NCI-H146 treated with DMSO at 0.1 percent for 48 hours (cell line): ENCODE measurements at regions not wholly inside any gene's neighbourhood (a gene's known extent, or its start where the extent isn't known, plus 50 kb on each side); places are given as distances from the start of the nearest gene placed in this dataset.
"Not testable (repeated sequence)": the region's sequence is repeated elsewhere in the genome, so short reads cannot be mapped to it uniquely, and the experiment has no call there.

Source experiments
- DNase-seq: peaks from one replicate; lab custom pipeline; 2025; ENCODE audit not compliant: unreplicated experiment; lab: John Stamatoyannopoulos, UW

DNA sequence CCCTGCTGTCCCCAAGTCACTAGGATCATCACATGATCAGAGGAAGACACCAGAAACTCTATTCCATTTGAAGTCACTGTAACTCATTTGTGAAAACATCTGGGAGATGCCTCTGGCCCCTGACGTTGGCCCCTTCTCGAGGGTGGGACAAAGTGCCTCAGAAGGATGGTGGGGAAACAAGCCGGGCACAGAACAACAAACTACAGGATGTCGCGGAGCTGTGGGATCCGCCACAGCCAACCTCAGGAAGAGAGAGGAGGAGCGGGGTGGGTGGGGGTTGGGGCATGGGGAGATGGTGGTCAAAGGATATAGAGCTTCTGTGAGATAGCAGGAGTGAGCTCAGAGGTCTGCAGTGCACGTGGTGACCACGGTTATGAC, 265.6 kb upstream of the TCERG1L start:
- no peak for DNase-seq

DNA sequence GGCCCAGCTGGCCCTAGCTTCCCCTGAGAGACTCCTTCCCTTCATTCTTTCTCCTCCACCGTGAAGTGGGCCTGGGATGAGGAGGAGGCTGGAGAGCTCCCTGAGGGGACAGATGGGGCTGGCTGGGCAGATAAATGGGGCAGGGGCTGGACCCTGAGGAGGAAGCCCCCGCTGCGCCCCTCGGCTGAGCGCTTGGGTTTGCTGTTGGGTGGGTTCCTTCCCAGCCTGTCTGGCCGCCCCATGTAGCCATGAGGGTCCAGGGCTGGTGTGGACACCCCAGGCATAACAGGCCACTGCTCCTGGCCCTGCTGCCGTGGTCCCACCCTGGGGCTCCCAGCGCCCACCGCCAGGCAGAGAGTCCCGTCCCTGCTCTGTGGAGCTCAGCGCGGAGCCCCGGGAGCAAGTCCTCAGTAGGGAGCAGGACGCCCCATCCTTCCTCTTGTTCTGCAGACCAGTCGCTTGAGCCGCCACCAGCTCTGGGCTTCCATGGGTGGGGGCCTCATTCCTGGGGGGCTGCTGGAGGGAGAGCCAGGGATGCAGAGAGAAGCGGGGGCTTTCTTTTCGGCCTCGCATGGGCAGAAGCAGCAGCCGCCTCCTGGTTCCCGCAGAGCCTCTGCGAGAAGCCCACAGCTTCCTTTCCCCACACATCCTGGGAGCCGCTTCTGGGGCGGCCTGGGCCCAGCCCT, 266.4 kb upstream of the TCERG1L start:
- no peak for DNase-seq

DNA sequence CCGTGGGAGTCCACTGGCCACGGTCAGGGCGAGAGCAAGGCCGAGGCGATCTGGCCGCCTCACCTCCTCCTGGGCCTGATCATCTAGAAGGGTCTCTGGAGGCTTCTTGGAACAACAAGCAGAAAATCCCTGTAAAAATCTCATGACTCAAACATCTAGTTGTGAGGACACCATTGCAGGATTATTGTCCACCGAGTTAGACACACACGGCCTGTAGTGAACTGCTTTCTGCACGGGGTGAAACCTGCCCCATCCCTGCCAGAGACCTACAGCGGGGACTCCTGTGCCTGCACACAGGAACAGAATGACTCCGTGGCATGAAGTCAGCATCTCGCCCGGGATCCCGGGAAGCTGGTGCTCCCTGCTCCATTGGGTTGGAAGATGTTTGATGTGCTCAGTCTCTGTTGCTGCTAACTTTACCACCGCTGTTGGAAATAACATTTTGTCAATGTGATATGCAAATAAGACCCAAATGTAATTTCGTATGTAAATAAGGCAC, 267.0 kb upstream of the TCERG1L start:
- DNase-seq = no peak

DNA sequence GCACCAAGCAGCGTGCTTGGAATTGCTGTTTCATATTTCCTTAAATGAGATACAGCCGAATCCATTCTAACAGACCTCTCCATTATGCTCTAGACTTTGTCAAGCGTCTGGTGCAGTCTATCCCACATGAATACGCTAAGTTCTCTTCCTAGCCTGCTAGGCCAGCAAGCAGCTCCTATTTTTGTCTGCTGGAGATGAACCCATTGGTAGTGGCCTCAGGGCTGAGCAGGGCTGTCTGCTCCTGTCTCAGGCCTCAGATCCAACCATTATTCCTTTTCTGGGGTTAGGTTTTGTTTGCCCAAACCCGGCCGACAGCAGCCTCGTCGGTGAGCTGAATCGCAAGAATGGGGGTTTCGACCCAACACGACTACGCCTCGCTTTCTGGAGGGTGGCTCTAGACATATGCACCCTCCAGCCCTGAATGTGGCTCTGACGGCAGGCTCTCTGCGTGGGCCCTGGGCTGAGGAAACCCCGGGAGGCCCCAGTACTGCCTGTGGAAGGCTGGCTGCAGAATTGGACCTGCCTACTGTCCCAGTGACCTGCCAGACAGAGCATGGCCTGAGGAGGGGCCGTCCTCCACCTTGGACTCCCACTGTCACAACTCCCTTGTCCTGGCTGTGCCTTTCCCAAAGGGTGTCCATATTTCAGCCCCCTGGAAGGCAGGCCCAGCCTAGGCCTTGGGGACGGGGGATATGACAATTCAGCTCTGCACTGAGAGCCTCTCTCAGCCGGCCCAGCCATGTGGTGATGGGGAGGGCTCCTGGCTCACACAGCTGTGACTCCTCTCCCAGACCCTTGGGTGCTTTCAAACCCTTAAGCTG, 267.9 kb upstream of the TCERG1L start:
- DNase-seq = no peak

DNA sequence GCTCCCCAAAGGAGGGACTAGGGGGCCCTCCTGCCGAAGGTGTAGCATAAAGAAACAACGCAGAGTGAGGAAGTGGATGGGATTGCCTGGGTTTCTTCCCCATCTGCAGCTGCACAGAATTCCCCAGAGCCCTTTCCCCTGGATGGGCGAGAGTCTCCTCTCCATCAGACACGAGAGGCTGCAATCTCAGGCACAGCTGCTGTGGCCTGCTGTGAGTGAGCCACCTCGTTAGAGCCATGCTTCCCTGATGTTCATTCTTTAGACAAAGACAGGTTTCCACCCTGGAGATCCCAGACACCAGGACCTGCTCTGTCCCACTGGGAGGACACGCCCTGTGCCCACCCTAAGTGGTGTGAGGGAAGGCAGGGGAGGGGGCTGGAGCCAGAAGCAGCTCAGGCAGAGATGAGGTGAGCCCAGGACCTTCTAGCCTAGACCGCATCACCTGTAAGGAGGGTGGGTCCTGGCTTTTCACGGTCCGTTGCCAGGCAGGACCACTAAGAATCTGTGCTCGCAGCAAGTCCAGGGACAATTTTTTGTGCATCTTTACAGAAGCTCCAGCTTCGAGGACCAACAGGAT, 268.6 kb upstream of the TCERG1L start:
- DNase-seq = no peak

DNA sequence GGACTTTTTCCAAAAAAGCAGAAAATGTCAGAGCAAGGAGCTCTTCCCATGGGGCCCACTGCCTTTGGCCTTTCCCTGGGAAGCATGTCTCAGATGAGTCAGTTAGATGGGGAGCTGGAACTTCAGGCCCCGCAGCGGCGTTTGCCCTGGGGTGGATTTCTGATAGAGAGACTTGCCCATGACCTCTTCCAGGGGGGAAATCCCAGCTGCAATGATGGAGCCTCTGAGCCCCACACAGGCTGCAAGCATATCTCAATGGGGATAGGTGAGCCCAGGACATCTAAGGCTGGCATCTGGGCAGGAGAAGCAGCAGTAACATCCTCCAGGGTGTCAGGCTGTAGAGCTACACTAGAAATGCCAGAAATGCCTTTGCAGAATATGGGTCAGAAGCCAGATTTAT, 269.2 kb upstream of the TCERG1L start:
- no peak for DNase-seq

DNA sequence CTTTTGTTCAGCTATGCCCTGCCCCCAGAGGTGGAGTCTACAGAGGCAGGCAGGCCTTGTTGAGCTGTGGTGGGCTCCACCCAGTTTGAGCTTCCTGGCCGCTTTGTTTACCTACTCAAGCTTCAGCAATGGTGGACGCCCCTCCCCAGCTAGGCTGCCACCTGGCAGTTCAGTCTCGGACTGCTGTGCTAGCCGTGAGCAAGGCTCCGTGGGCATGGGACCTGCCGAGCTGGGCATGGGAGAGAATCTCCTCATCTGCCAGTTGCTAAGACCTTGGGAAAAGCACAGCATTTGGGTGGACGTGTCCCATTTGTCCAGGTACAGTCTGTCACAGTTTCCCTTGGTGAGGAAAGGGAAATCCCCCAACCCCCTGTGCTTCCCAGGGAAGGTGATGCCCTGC, 270.0 kb upstream of the TCERG1L start:
- not testable (repeated sequence) for DNase-seq

DNA sequence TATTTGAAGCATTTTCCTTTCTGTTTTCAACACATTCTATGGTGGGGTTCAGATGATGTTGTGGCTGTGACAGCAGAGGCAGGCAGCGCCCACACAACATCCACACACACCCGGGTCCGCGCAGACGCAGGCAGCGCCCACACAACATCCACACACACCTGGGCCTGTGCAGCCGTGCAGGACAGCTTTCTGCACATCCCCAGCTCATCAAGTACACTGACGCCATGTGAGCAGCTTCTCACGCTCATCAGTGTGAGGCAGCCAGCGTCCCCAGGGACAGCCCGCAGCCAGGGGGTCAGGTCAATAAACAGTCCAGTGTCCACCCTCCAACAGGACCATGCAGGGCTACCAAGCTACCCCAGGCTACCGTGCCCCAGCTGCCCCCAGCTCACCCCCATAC, 272.8 kb upstream of the TCERG1L start:
- DNase-seq = no peak

DNA sequence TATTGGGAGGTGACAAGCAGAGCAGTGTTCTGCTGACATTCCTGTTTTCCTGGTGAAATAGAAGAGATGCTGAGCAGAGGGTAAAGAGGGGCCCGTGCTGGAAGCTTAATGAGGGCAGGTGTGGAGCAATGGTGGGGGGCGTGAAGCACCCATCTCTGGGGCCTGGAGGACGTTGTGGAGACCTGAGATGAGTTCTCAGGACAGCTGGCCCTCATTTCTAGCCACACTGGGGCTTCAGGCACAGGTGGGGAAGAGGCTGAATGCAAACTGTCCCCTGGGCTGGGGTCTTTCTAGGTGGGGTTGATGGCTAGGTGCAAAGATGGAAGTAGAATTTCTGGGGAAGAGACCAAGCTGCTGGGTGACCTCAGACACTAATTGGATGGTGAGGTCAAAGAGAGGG, 274.2 kb upstream of the TCERG1L start:
- no peak for DNase-seq

DNA sequence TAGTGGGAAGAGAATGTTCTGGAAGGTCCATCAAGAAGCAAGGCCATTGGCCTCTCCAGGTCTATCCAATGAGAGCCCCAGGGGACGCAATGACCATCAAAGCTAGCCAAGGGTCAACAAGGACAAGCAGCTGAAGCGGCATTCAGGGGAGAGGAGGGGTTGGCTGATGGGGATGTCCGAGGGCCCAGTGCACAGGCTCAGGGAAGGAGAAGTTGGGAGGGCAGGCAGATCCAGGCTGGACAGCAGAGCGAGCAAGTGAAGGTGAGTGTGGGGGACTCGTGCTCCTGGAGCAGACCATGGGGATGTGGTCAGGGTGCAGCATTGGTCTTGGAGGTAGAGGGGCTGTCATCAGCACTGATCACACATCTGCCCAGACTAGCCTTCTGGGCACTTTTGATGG, 275.4 kb upstream of the TCERG1L start:
- no peak for DNase-seq

DNA sequence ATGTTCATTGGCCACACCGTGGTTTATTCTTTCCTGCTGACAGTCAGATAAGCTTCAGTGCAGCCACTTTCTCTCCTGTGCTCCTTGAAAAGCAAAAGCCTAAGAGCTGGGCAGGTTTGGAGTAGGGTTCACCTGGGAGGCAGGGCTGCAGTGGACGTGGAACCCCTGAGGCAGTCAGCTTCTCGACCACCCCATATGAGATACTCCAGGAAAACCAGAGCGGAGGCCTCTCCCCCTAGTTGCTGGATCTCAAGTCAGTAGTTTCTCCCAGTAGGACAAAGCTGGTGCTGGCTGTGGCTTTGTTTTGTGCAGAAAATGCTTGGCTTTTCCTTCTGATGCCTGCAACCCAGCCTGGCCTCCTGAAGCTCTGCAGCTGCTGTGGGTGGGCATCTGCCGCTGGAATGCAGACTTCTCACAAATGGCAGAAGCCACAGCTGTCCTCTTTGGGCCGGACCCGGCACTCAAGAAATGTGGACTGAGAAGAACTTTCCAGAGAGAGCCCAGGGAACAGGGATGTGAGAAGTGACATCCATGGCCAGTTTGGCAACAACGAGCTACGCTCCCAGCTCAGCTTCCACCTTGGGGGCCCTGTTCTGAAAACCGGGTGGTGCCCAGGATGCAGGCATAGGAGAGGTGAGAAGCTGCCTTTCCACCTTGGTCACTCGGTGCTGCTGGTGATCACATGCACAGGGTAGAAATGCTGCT, 276.6 kb upstream of the TCERG1L start:
- no peak for DNase-seq

DNA sequence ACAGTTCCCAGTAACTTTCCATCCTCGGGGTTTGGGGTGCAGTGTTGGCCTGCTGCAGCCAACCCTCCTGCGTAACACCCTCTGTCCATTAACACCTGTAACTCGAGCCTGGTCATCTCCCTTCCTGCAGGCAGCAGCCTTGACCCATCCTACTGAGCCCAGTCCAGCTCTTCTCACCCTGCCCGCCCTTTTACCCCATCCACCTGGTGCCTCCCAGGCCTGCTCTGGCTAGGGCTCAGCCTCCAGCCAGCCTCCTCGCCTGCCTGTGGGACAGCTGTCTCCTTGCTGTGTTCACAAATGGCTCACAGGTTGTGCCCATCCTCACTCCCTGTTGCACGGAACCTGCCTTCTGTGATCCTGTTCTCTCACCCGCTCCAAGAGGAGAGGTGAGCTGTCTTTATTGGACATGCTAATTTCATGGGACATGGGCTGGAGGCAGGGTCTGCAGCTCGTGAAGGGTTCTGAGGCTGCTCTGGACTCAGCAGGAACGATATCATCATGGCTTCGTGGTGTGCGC, 277.2 kb upstream of the TCERG1L start:
- no peak for DNase-seq

DNA sequence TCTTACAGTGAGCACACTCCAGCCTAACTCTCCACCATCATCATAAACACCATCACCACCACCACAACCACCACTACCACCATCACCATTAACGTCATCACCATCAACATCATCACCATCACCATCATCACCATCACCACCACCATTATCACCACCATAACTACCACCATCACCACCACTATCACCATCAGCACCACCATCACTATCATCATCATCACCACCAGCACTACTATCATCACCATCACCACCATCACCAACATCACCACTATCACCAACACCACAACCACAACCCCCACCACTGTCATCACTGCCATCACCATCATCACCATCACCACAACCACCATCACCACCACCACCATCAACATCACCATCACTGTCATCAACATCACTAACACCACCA, 279.0 kb upstream of the TCERG1L start:
- no peak for DNase-seq

DNA sequence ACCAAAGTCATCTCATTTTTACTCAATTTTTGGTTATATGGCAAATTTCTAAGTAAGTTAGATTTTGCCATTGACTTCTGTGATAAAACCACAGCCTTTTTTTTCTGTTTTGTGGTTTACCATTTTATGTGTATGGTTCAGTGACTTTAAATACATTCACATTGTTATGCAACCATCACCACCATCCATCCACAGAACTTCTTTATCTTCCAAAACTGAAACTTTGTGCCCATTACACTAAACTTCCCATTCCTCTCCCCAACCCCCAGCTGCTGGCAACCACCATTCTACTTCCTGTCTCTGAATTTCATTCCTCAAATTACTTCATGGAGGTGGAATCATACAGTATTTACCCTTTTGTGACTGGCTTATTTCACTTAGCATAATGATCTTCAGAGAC, 280.4 kb upstream of the TCERG1L start:
- DNase-seq = no peak

DNA sequence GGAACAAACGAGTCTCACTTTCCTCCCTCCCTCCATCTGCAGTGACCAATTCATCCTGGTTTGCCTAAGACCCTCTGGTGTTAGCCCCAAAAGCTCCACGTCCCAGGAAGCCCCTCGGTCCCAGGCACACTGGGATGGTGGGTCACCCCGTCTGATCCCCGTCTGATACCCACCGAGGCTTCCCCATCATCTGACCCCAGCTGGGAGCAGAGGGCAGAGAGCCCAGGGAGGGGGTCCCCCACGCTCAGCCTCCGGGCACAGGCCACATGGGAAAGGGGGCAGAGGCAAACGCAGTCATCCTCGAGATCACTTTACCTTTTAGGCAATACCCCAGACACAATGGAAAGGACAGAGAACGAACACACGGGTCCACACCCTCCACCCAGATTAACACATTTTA, 291.6 kb upstream of the PPP2R2D start:
- DNase-seq = no peak

DNA sequence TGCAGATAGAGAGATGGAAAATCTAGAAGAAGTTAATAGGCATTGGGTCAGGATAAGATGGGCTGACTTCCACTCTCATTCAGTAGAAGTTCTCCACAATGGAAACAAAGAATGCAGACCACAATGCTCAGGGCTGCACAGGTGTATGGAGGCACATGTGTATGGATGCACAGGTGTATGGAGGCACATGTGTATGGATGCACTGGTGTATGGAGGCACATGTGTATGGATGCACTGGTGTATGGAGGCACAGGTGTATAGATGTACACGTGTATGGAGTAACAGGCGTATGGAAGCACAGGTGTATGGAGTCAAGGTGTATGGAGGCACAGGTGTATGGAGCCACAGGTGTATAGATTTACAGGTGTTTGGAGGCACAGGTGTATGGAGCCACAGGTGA, 285.7 kb upstream of the PPP2R2D start:
- no peak for DNase-seq

DNA sequence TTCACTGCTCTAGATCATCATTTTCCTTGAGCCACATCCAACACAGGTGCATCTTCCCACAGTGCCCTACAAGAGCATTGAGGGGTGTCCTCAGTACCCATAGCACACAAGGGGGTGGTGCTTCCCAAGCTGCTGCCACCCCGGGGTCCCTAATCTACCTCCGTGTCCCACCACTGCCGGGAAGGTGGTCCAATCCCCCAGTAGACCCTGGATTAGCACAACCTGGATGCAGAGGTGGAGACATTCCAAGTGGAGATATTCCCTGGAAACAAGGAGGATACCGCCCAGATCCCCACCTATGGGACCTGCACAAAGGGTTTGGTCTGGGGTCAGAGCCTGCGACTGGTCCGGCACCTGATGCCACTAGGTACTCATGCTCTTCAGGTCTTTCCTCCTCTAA, 284.8 kb upstream of the PPP2R2D start:
- DNase-seq = no peak

DNA sequence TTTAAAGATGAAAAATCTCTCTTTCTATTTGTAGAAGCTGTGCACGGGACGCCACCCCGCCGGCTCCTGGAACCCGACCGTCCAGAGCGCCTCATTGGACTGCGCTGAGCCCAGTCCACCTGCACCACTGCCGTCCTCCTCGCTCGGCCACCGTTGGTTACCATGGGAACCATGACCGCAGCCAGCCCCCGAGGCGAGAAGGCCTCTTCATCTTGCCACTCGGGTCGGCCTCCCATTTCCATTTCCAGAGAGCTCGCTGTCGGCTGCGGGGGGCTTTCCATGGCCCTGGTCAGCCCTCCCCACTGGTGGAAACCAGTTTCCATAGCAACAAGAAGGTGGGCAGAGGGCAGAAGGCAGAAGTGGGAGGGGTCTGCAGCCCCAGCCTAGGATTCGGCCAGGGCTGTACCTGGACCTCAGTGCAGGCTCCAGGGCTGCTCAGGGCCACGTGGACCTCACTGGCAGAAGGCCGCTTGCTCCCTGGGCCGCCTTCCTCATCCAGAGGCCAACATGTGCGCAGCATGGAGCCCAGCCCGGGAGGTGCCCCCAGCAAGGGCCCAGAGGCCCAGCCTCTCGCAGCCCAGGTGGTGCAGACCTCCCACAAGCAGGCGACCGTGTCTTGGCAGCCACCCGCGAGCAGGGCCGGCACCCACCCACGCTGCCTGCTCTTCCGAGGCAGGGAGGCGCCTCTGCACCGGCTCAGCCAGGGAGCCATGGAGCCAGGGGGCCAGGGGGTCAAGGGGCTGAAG, 283.5 kb upstream of the PPP2R2D start:
- DNase-seq = no peak

DNA sequence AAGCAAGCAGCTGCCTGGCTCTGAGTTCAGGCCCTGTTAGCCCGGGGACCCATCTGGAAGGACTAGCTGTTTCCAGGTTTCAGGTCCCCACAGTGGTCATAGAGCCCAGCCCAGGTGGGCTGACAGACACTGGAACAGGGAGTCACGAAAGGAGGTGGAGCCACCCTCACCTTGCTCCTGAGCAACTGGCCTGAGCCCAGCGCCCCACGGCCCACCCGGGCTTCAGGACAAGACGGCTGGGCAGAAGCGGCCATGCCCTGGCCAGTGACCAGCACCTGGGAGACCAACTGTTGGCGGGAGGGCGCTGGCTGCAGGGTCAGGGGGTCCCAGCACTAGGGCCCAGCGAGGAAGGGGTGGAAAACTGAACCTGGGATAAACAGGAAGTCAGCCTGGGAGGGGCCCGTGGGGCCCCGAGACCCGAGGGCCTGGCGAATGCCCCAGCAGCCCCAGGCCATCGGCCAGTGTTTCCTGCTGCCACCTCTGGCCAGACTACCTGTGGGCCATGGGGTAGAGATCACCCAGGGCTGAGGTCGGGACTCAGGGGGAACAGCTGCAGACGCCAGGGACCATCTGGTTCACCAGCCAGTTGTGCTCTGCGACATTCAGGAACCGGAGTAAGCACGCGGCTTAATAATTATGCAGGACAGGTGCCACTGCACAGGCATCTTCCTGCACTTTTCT, 282.1 kb upstream of the PPP2R2D start:
- no peak for DNase-seq

DNA sequence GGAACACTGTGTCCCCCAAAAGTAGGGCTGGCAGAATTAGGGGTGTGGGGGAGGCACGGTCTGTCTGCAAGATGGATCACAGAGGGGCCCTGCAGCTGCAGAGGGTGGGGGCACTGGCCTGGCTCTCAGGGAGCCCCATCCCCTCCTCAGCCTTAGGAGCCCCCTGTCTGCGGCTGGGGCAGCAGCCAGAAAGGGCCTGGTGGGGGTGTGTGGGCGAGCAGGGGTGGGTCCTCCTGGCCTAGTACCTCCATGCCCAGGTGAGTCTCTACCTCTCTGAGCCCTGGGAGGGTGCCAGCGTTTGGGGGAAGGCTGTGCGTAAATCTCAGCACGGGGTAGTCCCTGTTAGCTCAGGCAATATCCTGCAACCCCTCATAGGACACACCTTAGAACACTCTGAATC, 280.5 kb upstream of the PPP2R2D start:
- no peak for DNase-seq
